Inferior parietal cortex (tissue), 1 donor: ENCODE measurements at regions not wholly inside any gene's neighbourhood (a gene's known extent, or its start where the extent isn't known, plus 50 kb on each side); places are given as distances from the start of the nearest gene placed in this dataset.
"Not testable (repeated sequence)": the region's sequence is repeated elsewhere in the genome, so short reads cannot be mapped to it uniquely, and the experiment has no call there.

Source experiments
- DNase-seq: peaks from one replicate; pipeline ENCODE4 v3.0.0-alpha.2; 2016; ENCODE audit errors: extremely low spot score

- DNase-seq = peak; percentile 25
These were observed 58.4 kb upstream of the WAPL start for GRCh38 chr10:86579883-86580520.

GRCh38 chr10:86580521-86580891, 58.9 kb upstream of the WAPL start:
- DNase-seq = no peak

- no peak for DNase-seq
These were observed 62.4 kb upstream of the WAPL start for GRCh38 chr10:86583983-86584382.

DNA sequence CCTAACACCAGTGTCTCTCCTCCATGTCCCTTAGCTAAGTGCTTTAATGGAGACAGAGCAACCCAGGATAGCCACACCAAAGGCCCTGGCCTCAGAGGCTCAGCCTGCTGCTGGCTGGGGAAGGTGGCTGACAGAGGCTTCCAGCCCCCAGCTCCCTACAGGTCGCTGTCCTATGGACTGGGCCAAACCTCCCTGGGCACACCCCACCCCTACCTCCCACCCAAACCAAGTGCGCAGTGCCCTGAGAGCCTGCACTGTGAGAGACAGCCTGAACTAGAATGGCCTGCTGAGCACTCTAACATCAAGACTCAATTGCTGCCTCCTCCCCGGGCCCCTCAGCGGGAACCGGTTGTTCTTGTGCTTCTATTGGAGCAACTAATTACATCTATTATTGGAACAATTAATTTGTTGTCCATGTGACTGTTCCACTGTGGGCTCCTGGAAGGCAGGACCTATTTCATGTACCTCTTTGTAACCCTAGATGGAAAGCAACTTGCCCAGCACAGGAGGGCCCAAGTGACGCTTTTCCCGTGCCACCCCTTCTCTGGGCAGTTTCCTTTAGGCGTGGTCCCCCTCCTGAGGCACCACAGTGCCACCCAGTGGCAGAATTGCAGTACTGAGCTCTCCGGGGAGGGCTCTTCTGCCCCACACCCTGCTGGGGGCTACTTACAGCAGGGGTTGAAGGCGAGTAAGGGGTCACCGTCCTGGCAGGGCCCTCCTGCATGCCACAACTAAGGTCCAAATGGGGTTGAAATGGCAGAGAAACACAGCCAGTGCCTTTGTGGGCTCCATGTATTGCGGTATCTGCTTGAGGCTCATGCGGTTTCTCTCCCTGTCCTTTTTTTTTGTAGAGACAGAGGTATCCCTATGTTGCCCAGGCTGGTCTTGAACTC, 63.7 kb upstream of the WAPL start:
- peak; percentile 92 for DNase-seq

DNA sequence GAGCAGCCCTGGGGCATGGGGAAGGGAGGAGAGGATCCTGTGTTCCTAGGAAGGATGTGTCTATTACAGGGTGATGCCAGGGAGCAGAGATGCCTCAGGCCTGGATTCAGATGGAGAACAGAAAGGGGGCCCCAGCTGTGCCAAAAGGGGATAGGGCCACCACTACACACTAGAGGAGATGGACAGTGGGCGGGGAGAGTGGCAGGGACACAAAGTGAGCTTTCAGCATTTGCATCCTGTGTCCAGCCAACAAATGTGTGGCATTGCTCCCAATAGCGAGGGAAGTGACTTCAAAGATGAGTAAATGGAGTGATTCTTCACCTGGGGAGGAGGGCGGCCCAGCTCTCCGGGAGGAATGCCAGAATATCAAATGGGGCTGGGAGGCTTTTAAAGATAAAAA, 64.9 kb upstream of the WAPL start:
- DNase-seq = peak; percentile 55

- not testable (repeated sequence) for DNase-seq
These were observed 65.6 kb upstream of the OPN4 start for GRCh38 chr10:86588781-86589180.

DNA sequence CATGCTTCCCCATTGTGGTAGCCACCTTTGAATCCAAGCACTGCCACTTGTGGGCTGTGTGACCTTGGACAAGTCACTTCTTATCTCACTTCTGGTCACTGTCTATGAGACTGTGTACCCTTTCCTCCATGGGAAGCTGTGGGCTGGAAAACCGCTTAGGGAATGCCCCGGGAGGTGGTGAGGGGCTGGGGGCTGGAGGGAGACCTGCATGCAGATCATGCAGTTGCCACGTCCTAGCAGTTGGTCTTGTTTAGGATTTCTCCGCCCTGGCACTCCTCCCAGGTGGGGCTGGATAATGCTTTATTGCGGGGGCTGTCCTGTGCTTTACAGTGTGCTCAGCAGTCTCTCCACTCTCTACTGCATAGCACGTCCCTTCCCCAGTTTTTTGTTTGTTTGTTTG, 62.9 kb upstream of the OPN4 start:
- no peak for DNase-seq

GRCh38 chr10:86592413-86592812, 61.9 kb upstream of the OPN4 start:
- DNase-seq = no peak

GRCh38 chr10:86594535-86594934, 59.8 kb upstream of the OPN4 start:
- no peak for DNase-seq

GRCh38 chr10:86595496-86595895, 58.9 kb upstream of the OPN4 start:
- DNase-seq = no peak

DNA sequence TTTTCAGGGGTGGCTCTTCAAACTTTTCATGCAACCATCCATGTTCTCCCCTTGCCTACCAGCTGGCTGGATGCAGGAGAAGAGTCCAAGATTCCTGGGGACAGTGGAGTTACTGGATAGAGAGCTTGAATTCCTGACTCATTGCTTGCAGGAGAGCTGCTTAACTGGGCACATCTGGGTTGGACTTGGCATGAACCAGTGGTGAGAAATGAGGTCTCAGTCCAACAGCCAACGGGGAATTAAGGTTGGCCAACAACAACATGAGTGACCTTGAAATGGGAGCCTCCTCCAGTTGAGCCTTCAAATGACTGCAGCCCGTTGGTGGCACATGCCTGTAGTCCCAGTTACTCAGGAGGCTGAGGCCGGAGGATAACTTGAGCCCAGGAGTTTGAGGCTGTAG, 58.1 kb upstream of the OPN4 start:
- DNase-seq = no peak

DNA sequence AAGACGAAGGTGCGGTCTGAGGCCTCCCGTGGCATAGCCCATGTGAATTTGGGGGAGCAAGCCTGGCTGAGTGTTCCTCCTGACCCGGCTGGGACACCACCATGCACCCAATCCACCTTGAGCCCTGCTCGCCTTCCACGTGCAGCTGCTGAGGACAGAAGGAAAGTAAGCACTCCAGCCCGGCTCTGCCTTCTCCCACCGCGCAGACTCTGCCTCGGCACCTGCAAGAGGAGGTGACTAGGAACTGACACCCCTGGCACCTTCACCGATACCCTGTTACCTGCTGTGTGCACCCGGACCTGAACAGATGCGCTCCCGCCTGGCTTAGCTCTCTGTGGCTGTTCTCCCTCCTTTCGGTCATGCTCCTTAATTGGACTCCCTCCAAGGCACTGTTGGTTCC, 57.0 kb upstream of the OPN4 start:
- DNase-seq = no peak

GRCh38 chr10:86598151-86598550, 56.2 kb upstream of the OPN4 start:
- no peak for DNase-seq

DNA sequence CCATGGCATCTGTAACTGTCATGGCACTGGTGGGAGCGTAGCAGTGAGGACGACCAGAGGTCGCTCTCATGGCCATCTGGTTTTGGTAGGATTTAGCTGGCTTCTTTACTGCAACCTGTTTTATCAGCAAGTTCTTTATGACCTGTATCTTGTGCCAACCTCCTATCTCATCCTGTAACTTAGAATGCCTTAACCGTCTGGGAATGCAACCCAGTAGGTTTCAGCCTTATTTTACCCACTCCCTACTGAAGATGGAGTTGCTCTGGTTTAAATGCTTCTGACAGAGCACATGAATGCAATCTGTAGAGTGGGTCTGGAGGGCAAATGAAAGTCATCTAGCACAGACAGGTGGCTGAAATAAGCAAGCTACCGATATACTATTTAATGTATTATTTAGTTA, 55.3 kb upstream of the OPN4 start:
- no peak for DNase-seq

DNA sequence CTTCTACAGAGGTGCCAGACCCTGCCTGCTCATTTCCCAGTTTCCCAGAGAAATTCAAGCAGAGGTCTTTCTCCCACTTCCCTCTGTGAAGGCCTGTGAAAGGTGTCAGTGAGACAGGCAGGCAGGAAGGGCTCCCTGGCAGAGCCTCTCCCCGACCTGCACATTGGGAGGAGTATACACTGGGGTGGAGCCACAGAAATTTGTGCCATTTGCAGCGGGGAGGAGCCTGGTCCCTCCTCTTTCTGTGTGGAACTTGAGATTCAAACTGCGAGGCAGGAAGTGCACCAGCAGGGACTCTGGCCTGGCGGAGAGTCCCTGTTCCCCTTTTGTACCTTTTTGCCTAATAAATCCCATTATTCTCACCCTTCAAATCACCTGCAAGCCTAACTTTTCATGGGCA, 54.6 kb upstream of the OPN4 start:
- DNase-seq = no peak

- DNase-seq = no peak
These were observed 54.1 kb upstream of the OPN4 start for GRCh38 chr10:86600296-86600695.

DNA sequence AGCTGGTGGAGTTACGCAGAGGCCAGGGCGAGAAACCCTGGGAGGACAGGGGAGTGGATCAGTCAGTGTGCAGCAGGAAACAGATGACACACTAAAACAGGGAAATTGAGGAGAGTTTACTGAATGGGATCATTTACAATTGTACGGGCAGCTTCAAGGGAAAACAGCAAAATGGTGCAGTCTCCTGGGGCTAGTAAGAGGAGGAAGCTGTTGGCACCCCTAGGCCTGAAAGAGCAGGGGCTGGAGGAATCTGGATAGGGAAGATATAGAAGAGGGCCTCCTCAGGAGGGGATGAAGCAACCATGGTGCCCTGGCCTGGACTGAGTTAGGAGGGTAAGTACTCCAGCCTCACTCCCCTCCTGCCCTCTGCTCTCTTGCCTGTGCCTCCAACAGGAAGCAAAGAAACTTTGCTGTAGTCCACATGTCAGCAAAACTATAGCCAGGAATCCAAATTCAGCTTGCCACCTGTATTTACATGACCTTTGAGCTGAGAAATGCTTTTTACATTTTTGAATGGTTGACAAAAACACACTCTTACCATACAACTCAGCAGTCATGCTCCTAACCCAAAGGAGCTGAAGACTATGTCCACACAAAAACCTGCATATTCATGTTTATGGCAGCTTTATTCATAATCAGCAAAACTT, 52.3 kb upstream of the OPN4 start:
- no peak for DNase-seq

GRCh38 chr10:86603256-86603655, 51.1 kb upstream of the OPN4 start:
- no peak for DNase-seq
